Fibroblast of lung (primary cell): ENCODE measurements at regions not wholly inside any gene's neighbourhood (a gene's known extent, or its start where the extent isn't known, plus 50 kb on each side); places are given as distances from the start of the nearest gene placed in this dataset.

Experiments used
- EZH2 ChIP-seq: IDR thresholded peaks from 2 replicates; pipeline ENCODE4 v1.5.1; 2012; ENCODE audit warnings: low read length, control low read depth, mild to moderate bottlenecking; ENCODE audit errors: missing control alignments
- TF ChIP-seq, protein P1 (sequence below), 2 donors: IDR thresholded peaks in 1 of 2; conservative IDR thresholded peaks in 1 of 2; 1 replicate in 1 of 2; 2 replicates in 1 of 2; pipeline ENCODE4 v1.5.1; 2011 to 2012; ENCODE audit warnings: low read length in 2 of 2, control low read depth in 1 of 2, inconsistent platforms in 1 of 2, low read depth in 1 of 2, mild to moderate bottlenecking in 1 of 2

DNA sequence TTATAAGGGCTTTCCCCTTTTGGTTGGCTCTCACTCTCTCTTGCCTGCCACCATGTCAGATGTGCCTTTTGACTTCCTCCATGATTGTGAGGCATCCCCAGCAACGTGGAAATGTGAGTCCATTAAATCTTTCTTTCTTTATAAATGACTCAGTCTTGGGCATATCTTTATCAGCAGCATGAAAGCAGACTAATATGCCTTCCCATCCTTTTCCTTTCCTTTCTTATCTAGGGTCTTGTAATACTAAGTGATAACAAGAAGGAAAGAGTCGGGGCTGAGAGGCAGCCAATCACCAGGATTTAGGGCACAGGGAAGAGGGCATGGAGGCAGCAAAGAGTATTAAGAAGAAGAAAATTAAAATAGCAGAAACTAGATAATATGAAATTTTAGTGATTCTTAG, 62.0 kb upstream of the JCAD start:
- no peak for TF ChIP-seq EZH2
- TF ChIP-seq, protein P1, sequence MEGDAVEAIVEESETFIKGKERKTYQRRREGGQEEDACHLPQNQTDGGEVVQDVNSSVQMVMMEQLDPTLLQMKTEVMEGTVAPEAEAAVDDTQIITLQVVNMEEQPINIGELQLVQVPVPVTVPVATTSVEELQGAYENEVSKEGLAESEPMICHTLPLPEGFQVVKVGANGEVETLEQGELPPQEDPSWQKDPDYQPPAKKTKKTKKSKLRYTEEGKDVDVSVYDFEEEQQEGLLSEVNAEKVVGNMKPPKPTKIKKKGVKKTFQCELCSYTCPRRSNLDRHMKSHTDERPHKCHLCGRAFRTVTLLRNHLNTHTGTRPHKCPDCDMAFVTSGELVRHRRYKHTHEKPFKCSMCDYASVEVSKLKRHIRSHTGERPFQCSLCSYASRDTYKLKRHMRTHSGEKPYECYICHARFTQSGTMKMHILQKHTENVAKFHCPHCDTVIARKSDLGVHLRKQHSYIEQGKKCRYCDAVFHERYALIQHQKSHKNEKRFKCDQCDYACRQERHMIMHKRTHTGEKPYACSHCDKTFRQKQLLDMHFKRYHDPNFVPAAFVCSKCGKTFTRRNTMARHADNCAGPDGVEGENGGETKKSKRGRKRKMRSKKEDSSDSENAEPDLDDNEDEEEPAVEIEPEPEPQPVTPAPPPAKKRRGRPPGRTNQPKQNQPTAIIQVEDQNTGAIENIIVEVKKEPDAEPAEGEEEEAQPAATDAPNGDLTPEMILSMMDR (conservative IDR thresholded peaks at IDR 0.05 in 1 of 2, IDR thresholded peaks at IDR 0.05 in 1 of 2; ENCODE audit: low read depth in 1 of 2, low read length in 2 of 2): no peak
